ENCODE measurements at regions not wholly inside any gene's neighbourhood (a gene's known extent, or its start where the extent isn't known, plus 50 kb on each side); places are given as distances from the start of the nearest gene placed in this dataset.
"Not testable (repeated sequence)": the region's sequence is repeated elsewhere in the genome, so short reads cannot be mapped to it uniquely, and the experiment has no call there.

DNA sequence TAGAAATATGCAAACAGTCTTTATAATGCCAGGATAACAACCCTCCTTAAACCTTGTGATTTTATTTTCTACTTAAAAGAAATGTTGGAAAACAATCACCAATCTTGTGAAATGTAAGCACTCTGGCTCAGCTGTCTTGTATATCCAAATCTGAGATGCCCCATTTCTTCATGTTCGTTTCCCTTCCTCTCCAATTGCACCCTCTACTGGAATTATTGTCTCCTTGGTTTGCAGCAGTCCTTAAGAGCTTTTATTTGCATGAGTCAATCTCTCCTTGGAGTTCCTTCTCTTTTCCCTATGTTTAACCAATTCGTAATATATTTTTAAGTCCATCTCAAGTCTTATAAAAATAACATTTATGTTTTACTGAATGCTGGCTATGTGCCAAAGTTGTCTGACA lies 362.0 kb upstream of the CDH10 start:
- no peak for DNase-seq (ENCODE audit: low read depth)
- H3K4me3 ChIP-seq (ENCODE audit: low read depth, low read length) = no peak overlapping the region
- TF ChIP-seq, protein P1, sequence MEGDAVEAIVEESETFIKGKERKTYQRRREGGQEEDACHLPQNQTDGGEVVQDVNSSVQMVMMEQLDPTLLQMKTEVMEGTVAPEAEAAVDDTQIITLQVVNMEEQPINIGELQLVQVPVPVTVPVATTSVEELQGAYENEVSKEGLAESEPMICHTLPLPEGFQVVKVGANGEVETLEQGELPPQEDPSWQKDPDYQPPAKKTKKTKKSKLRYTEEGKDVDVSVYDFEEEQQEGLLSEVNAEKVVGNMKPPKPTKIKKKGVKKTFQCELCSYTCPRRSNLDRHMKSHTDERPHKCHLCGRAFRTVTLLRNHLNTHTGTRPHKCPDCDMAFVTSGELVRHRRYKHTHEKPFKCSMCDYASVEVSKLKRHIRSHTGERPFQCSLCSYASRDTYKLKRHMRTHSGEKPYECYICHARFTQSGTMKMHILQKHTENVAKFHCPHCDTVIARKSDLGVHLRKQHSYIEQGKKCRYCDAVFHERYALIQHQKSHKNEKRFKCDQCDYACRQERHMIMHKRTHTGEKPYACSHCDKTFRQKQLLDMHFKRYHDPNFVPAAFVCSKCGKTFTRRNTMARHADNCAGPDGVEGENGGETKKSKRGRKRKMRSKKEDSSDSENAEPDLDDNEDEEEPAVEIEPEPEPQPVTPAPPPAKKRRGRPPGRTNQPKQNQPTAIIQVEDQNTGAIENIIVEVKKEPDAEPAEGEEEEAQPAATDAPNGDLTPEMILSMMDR (conservative IDR thresholded peaks at IDR 0.05; ENCODE audit: low read depth, low read length) = no peak

DNA sequence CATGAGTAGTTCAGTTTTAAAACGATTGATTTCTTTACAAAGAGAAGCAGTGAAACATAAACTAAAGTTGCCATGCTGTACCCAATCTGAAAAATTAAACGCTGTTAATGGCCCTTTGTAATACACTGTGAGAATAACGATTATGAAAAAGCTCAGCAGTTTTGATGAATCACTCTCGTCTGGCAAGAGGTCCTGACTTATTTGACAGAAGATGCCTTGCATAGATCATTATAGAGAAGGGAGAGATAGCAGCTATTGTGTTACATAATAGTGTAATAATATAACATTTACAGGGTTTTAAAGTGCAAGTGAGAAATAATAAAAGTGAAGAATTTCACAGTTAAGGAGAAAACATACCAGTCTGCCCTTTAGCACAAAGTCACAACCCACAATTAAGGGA lies 361.5 kb upstream of the CDH10 start:
- DNase-seq (ENCODE audit: low read depth) = no peak
- TF ChIP-seq, protein P1 (conservative IDR thresholded peaks at IDR 0.05; ENCODE audit: low read depth, low read length) = no peak
- H3K4me3 ChIP-seq (ENCODE audit: low read depth, low read length) = no peak overlapping the region

DNA sequence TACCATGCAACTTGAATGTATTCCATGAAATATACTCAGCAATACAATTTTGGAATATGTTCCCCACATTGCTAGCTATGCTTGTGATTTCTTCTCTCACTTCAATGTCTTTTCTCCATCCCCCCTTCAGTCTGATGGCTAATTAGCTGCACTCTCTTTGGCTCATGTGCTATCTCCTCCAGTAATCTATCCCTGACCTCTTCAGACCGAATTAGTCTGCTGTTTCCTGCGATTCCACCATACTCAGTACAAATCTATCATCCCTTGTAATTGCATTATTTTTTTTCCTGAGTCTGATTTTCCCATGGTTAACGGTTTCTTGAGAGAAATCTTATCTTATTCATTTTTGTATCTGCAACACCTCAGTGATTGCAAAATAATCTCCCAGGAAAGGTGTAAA lies 360.7 kb upstream of the CDH10 start:
- TF ChIP-seq, protein P1 (conservative IDR thresholded peaks at IDR 0.05; ENCODE audit: low read depth, low read length) = no peak
- DNase-seq (ENCODE audit: low read depth) = no peak
- no peak overlapping the region for H3K4me3 ChIP-seq (ENCODE audit: low read depth, low read length)

DNA sequence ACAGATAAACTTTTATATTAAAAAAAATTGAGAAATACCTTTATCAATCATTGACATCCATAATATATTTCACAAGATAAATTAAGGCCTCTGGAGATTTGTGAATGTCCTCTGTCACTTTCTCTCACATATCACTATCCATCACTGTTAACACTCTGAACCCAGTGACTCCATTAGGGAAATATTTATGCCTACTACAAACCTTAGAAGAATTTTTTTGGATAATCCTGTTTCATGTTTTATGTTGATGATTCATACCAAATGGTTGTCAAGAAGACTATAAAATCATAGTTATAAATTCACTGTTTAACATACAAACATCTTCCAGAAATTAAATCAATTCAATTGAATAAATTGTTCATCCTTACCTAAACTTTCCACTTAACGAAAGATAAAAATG lies 357.6 kb upstream of the CDH10 start:
- H3K4me3 ChIP-seq (ENCODE audit: low read depth, low read length) = no peak overlapping the region
- TF ChIP-seq, protein P1 (conservative IDR thresholded peaks at IDR 0.05; ENCODE audit: low read depth, low read length) = no peak
- DNase-seq (ENCODE audit: low read depth) = no peak

DNA sequence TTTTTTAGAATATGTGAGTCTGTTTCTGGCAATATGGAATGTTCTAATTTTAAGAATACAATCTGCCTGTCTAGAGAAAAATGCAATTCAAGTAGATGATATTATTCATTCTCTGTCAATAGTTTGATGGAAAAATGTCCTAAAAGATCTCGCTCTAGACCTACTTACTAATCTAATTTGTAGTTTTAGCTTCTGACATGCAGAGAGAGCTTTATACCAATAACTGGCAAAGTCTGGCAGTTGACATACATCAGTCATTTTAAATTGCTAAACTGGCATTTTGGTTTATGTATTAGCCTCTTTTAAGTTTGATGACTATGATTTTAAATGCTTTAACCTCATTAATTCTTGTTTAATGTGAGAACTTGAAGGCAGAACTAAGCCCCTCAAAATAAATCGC lies 355.0 kb upstream of the CDH10 start:
- DNase-seq (ENCODE audit: low read depth) = no peak
- H3K4me3 ChIP-seq (ENCODE audit: low read depth, low read length) = no peak overlapping the region
- TF ChIP-seq, protein P1 (conservative IDR thresholded peaks at IDR 0.05; ENCODE audit: low read depth, low read length) = no peak

DNA sequence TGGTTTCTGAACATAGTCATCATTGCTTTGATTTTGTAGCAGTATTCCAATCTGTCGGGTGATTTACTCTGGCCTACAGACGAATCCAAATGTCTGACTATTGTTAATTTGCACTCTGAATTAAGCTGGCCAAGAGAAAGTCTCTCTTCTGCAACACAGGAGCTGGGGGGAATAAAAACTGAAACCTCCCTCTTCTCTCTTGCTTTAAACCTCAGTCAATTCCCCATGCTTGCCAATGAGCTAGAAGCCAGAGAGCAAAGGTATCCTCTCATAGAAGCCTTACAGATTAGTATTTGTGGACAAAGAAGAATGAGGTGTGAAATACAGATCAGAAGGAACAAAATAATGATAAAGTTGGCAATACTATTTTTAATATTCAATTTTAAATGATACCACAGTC lies 353.9 kb upstream of the CDH10 start:
- TF ChIP-seq, protein P1 (conservative IDR thresholded peaks at IDR 0.05; ENCODE audit: low read depth, low read length) = no peak
- H3K4me3 ChIP-seq (ENCODE audit: low read depth, low read length) = no peak overlapping the region
- DNase-seq (ENCODE audit: low read depth) = no peak

DNA sequence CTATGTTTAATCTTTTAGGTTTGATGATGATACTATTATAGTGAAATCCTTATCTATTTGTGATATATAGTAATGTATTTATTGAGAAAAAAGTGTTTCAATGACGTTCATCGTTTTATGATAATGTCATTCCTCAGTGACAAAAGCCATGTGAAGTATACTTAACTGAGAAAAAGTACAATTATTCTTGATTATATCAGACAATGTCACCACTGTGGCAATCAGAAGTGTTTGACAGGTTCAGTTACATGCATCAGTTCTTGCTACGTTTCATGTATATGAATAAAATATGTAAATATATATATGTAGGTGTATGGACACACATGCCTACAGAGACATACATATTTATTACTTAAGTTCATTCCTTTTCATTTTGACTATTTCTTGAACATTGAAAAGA lies 341.5 kb upstream of the CDH10 start:
- no peak for DNase-seq (ENCODE audit: low read depth)
- H3K4me3 ChIP-seq (ENCODE audit: low read depth, low read length) = no peak overlapping the region
- TF ChIP-seq, protein P1 (conservative IDR thresholded peaks at IDR 0.05; ENCODE audit: low read depth, low read length) = no peak

DNA sequence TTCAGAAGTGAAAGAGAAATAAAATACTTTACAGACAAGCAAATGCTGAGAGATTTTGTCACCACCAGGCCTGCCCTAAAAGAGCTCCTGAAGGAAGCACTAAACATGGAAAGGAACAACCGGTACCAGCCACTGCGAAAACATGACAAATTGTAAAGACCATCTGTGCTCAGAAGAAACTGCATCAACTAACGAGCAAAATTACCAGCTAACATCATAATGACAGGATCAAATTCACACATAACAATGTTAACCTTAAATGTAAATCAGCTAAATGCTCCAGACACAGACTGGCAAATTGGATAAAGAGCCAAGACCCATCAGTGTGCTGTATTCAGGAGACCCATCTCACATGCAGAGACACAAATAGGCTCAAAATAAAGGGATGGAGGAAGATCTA lies 333.8 kb upstream of the CDH10 start:
- not testable (repeated sequence) for DNase-seq (ENCODE audit: low read depth); H3K4me3 ChIP-seq (ENCODE audit: low read depth, low read length)
